ENCODE measurements at regions not wholly inside any gene's neighbourhood (a gene's known extent, or its start where the extent isn't known, plus 50 kb on each side); places are given as distances from the start of the nearest gene placed in this dataset.

DNA sequence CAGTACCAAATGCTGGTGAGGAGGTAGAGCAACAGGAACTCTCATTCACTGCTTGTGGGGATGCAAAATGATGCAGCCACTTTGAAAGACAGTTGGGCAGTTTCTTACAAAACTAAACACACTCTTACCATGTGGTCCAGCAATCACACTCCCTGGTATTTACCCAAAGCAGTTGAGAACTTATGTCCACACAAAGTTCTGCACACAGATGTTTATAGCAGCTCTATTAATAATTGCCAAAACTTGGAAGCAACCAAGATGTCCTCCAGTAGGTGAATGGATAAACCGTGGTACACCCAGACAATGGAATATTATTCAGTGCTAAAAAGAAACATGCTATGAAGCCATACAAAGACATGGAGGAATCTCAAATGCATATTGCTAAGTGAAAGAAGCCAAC lies 139.1 kb upstream of the SLC6A11 start:
- ATAC-seq: no peak
- H3K4me1 ChIP-seq: no peaks in the 10 kb centered on the region
- H3K9me3 ChIP-seq: no peaks in the 10 kb centered on the region
- DNase-seq: no peak
- no peak for TF ChIP-seq POLR2A (IDR thresholded peaks at IDR 0.05)
- TF ChIP-seq, protein P1, sequence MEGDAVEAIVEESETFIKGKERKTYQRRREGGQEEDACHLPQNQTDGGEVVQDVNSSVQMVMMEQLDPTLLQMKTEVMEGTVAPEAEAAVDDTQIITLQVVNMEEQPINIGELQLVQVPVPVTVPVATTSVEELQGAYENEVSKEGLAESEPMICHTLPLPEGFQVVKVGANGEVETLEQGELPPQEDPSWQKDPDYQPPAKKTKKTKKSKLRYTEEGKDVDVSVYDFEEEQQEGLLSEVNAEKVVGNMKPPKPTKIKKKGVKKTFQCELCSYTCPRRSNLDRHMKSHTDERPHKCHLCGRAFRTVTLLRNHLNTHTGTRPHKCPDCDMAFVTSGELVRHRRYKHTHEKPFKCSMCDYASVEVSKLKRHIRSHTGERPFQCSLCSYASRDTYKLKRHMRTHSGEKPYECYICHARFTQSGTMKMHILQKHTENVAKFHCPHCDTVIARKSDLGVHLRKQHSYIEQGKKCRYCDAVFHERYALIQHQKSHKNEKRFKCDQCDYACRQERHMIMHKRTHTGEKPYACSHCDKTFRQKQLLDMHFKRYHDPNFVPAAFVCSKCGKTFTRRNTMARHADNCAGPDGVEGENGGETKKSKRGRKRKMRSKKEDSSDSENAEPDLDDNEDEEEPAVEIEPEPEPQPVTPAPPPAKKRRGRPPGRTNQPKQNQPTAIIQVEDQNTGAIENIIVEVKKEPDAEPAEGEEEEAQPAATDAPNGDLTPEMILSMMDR (IDR thresholded peaks at IDR 0.05 in 4 of 5, conservative IDR thresholded peaks at IDR 0.05 in 1 of 5): no peak
- no peak overlapping the region for H3K27ac ChIP-seq
- H3K36me3 ChIP-seq: no peaks in the 10 kb centered on the region
- H3K4me3 ChIP-seq: no peak overlapping the region
- intact Hi-C loops (cut with DNase I; ENCODE audit: low total_unique reads): no loop called here
- in situ Hi-C loops (cut with MboI; ENCODE audit: low sequenced_read_pairs in 4 of 4): no loop called here
- no peaks in the 10 kb centered on the region for H3K27me3 ChIP-seq

DNA sequence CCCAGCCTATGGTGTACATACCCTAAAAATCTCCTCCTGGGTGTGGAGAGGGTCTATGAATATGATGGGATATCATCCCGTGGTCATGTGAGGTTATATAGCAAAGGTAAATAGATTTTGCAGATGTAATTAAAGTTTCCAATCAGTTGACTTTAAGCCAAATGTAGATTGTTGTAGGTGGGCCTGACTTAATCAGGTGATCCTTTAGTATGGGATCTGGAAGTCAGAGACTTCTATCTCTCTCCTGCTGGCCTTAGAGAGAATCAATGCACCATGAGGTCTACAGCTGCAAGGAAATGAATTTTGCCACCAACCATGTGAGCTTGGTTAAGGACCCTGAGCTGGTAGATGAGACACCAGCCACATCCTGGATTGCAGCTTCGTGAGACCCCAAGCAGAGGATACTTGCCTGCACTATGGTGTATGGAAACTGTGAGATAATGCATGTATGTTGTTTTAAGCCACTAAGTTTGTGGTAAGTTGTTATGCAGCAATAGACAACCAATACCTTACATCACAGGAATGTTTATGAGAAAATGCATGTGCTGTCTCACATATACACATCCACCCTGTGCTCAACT lies 137.1 kb upstream of the SLC6A11 start:
- no peaks in the 10 kb centered on the region for H3K4me1 ChIP-seq
- H3K4me3 ChIP-seq: no peak overlapping the region
- TF ChIP-seq POLR2A (IDR thresholded peaks at IDR 0.05): no peak
- TF ChIP-seq, protein P1 (IDR thresholded peaks at IDR 0.05 in 4 of 5, conservative IDR thresholded peaks at IDR 0.05 in 1 of 5): no peak
- no peaks in the 10 kb centered on the region for H3K36me3 ChIP-seq
- ATAC-seq: no peak
- intact Hi-C loops (cut with DNase I; ENCODE audit: low total_unique reads) (no loop called here), in situ Hi-C loops (cut with MboI; ENCODE audit: low sequenced_read_pairs in 4 of 4) (no loop called here)
- H3K27ac ChIP-seq: no peak overlapping the region
- H3K27me3 ChIP-seq: no peaks in the 10 kb centered on the region
- DNase-seq: no peak
- H3K9me3 ChIP-seq: no peaks in the 10 kb centered on the region

DNA sequence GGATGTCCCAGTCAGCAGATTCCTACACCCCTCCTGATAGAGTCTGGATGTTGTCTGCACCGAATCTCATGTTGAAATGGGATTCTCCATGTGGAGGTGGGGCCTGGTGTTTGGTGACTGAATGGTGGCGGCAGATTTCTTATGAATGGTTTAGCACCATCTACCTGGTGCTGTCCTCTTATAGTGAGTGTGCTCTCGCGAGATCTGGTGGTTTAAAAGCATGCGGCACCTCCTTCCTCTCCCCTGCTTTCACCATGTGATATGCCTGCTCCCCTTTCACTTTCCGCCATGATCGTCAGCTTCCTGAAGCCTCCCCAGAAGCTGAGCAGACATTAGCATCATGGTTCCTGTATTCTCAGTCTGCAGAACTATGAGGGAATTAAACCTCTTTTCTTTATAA lies 135.2 kb upstream of the SLC6A11 start:
- intact Hi-C loops (cut with DNase I; ENCODE audit: low total_unique reads): no loop called here
- Histone ChIP-seq H3K36me3 (no peaks in the 10 kb centered on the region), H3K4me1 (no peaks in the 10 kb centered on the region), H3K27ac (no peak overlapping the region), H3K4me3 (no peak overlapping the region), H3K27me3 (no peaks in the 10 kb centered on the region), H3K9me3 (no peaks in the 10 kb centered on the region)
- TF ChIP-seq POLR2A (IDR thresholded peaks at IDR 0.05): no peak
- TF ChIP-seq, protein P1 (IDR thresholded peaks at IDR 0.05 in 4 of 5, conservative IDR thresholded peaks at IDR 0.05 in 1 of 5): no peak
- ATAC-seq (no peak), DNase-seq (no peak)
- in situ Hi-C loops (cut with MboI; ENCODE audit: low sequenced_read_pairs in 4 of 4): no loop called here

DNA sequence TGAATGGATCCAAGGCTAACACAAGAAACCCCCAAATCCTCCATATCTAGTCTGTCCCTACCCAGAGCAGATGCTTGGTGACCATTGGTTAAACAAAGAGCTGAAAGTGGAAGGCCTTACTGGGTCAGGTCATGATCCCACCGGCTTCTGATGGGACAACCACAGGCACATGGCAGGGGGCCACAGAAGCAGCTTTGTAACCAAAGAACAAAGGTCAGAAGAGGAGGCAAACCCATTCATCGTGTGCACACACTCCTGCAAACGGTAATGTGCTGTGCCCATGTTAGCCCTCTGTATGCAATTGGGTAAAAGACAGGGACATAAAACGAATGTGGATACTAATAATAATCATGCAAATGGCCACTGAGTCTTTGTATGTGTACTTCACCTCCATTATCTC lies 133.3 kb upstream of the SLC6A11 start:
- ATAC-seq: no peak
- no peaks in the 10 kb centered on the region for H3K9me3 ChIP-seq
- intact Hi-C loops (cut with DNase I; ENCODE audit: low total_unique reads): no loop called here
- in situ Hi-C loops (cut with MboI; ENCODE audit: low sequenced_read_pairs in 4 of 4): no loop called here
- H3K27me3 ChIP-seq: no peaks in the 10 kb centered on the region
- H3K27ac ChIP-seq: no peak overlapping the region
- no peaks in the 10 kb centered on the region for H3K36me3 ChIP-seq
- no peak for TF ChIP-seq POLR2A (IDR thresholded peaks at IDR 0.05)
- TF ChIP-seq, protein P1 (IDR thresholded peaks at IDR 0.05 in 4 of 5, conservative IDR thresholded peaks at IDR 0.05 in 1 of 5): no peak
- H3K4me1 ChIP-seq: no peaks in the 10 kb centered on the region
- no peak overlapping the region for H3K4me3 ChIP-seq
- no peak for DNase-seq

DNA sequence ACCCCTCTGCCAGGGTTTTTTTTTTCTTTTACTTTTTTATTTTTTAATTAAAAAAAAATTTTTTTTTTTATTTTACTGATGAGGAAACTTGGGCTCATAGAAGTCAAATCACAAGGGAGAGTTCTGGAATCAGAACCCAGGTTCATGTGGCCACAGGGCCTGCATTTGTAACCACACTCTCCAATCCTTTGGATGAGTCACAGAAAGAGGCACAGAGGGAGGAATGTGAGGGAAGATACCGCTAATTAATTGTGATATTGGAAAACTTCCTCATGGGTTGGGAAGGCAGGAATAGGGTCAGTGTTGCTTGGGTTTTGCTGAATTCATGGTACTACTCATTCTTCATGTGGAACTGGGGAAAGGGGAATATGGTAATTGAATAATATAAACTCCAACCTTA lies 132.9 kb upstream of the SLC6A11 start:
- H3K9me3 ChIP-seq: no peaks in the 10 kb centered on the region
- H3K4me3 ChIP-seq: no peak overlapping the region
- no peaks in the 10 kb centered on the region for H3K4me1 ChIP-seq
- DNase-seq (no peak), ATAC-seq (no peak)
- in situ Hi-C loops (cut with MboI; ENCODE audit: low sequenced_read_pairs in 4 of 4): no loop called here
- H3K27me3 ChIP-seq: no peaks in the 10 kb centered on the region
- TF ChIP-seq POLR2A (IDR thresholded peaks at IDR 0.05): no peak
- TF ChIP-seq, protein P1 (IDR thresholded peaks at IDR 0.05 in 4 of 5, conservative IDR thresholded peaks at IDR 0.05 in 1 of 5): no peak
- intact Hi-C loops (cut with DNase I; ENCODE audit: low total_unique reads): no loop called here
- H3K36me3 ChIP-seq: no peaks in the 10 kb centered on the region
- no peak overlapping the region for H3K27ac ChIP-seq
